H9 (cell line): ENCODE measurements at regions not wholly inside any gene's neighbourhood (a gene's known extent, or its start where the extent isn't known, plus 50 kb on each side); places are given as distances from the start of the nearest gene placed in this dataset.

Experiments
- DNase-seq: peaks from one replicate; pipeline ENCODE4 v3.0.0-alpha.2; 2017
- H2AFZ ChIP-seq: one replicate; pipeline ENCODE4 v1.6.1; 2013; ENCODE audit warnings: mild to moderate bottlenecking, low read length, control low read depth, moderate library complexity
- H2AK5ac ChIP-seq: 2 replicates; pipeline ENCODE4 v1.6.1; 2013; ENCODE audit warnings: low read length, control low read depth, mixed read lengths; ENCODE audit not compliant: insufficient read length
- H2BK120ac ChIP-seq: one replicate; pipeline ENCODE4 v1.6.1; 2013; ENCODE audit warnings: low read depth, mild to moderate bottlenecking, low read length, control low read depth, inconsistent platforms; ENCODE audit not compliant: poor library complexity, severe bottlenecking
- H2BK12ac ChIP-seq: 2 replicates; pipeline ENCODE4 v1.6.1; 2013; ENCODE audit warnings: low read length, control low read depth, mixed read lengths, low read depth; ENCODE audit not compliant: insufficient read length
- H2BK15ac ChIP-seq: 2 replicates; pipeline ENCODE4 v1.6.1; 2013; ENCODE audit warnings: low read depth, low read length, control low read depth
- H2BK20ac ChIP-seq: one replicate; pipeline ENCODE4 v1.6.1; 2013; ENCODE audit warnings: low read depth, mild to moderate bottlenecking, low read length, control low read depth, inconsistent platforms; ENCODE audit not compliant: poor library complexity, severe bottlenecking
- H2BK5ac ChIP-seq: 2 replicates; pipeline ENCODE4 v1.6.1; 2013; ENCODE audit warnings: low read length, control low read depth, mixed read lengths; ENCODE audit not compliant: insufficient read length
- H3K14ac ChIP-seq: 2 replicates; pipeline ENCODE4 v1.6.1; 2013; ENCODE audit warnings: low read length, control low read depth; ENCODE audit not compliant: insufficient read depth
- H3K18ac ChIP-seq: 2 replicates; pipeline ENCODE4 v1.6.1; 2013; ENCODE audit warnings: low read depth, mild to moderate bottlenecking, mixed read lengths, low read length, control low read depth; ENCODE audit not compliant: insufficient read length
- H3K23ac ChIP-seq: 2 replicates; pipeline ENCODE4 v1.6.1; 2013; ENCODE audit warnings: low read length, control low read depth, mixed read lengths, low read depth; ENCODE audit not compliant: insufficient read length
- H3K23me2 ChIP-seq: 2 replicates; pipeline ENCODE4 v1.6.1; 2013; ENCODE audit warnings: low read depth, mild to moderate bottlenecking, mixed read lengths, low read length, control low read depth; ENCODE audit not compliant: insufficient read length, poor library complexity, severe bottlenecking
- H3K27ac ChIP-seq: 2 replicates; pipeline ENCODE4 v1.5.1; 2013; ENCODE audit warnings: low read length, control low read depth, mixed read lengths, low read depth; ENCODE audit not compliant: insufficient read length
- H3K27me3 ChIP-seq: 2 replicates; pipeline ENCODE4 v1.6.1; 2013; ENCODE audit warnings: low read length, control low read depth, inconsistent platforms; ENCODE audit not compliant: insufficient read depth
- H3K4ac ChIP-seq: 2 replicates; pipeline ENCODE4 v1.6.1; 2013; ENCODE audit warnings: low read depth, mild to moderate bottlenecking, control low read depth, inconsistent platforms, low read length, moderate library complexity
- H3K4me1 ChIP-seq: 2 replicates; pipeline ENCODE4 v1.6.1; 2013; ENCODE audit warnings: low read length, control low read depth, inconsistent platforms; ENCODE audit not compliant: insufficient read depth
- H3K4me2 ChIP-seq: 2 replicates; pipeline ENCODE4 v1.6.1; 2013; ENCODE audit warnings: low read length, control low read depth, mixed read lengths; ENCODE audit not compliant: insufficient read length, insufficient read depth
- H3K56ac ChIP-seq: 2 replicates; pipeline ENCODE4 v1.6.1; 2013; ENCODE audit warnings: low read depth, mild to moderate bottlenecking, mixed read lengths, low read length, control low read depth; ENCODE audit not compliant: insufficient read length
- H3K79me1 ChIP-seq: 2 replicates; pipeline ENCODE4 v1.6.1; 2013; ENCODE audit warnings: low read depth, mild to moderate bottlenecking, moderate library complexity, low read length, control low read depth, inconsistent platforms; ENCODE audit not compliant: insufficient read depth, poor library complexity, severe bottlenecking
- H3K79me2 ChIP-seq: 2 replicates; pipeline ENCODE4 v1.6.1; 2013; ENCODE audit warnings: low read length, control low read depth, inconsistent platforms; ENCODE audit not compliant: insufficient read depth
- H3K9ac ChIP-seq: 2 replicates; pipeline ENCODE4 v1.6.1; 2013; ENCODE audit warnings: low read length, control low read depth, mixed read lengths; ENCODE audit not compliant: insufficient read length; ENCODE audit errors: extremely low read depth
- H3K9me3 ChIP-seq: one replicate; pipeline ENCODE4 v1.6.1; 2013; ENCODE audit warnings: low read depth, low read length, inconsistent platforms; ENCODE audit not compliant: control insufficient read depth
- H3T11ph ChIP-seq: one replicate; pipeline ENCODE4 v1.6.1; 2013; ENCODE audit warnings: mild to moderate bottlenecking, low read length, control low read depth, inconsistent platforms
- H4K20me1 ChIP-seq: one replicate; pipeline ENCODE4 v1.6.1; 2013; ENCODE audit not compliant: control insufficient read depth, insufficient read length, insufficient read depth
- H4K5ac ChIP-seq: 2 replicates; pipeline ENCODE4 v1.6.1; 2013; ENCODE audit warnings: low read depth, mild to moderate bottlenecking, mixed read lengths, low read length, control low read depth; ENCODE audit not compliant: insufficient read length
- H4K8ac ChIP-seq: replicated peaks from 2 replicates; pipeline ENCODE4 v1.6.1; 2013; ENCODE audit warnings: low read length, control low read depth, mixed read lengths, low read depth; ENCODE audit not compliant: insufficient read length
- H4K91ac ChIP-seq: 2 replicates; pipeline ENCODE4 v1.6.1; 2013; ENCODE audit warnings: low read depth, mild to moderate bottlenecking, moderate library complexity, mixed read lengths, low read length, control low read depth; ENCODE audit not compliant: insufficient read length
- H3K27ac Mint-ChIP-seq, 3 experiments: 2 replicates in 2 of 3; 3 replicates in 1 of 3; pipeline ENCODE4 v1.8.0; 2020 to 2021; ENCODE audit warnings: mixed read lengths in 3 of 3, mild to moderate bottlenecking in 1 of 3, moderate library complexity in 1 of 3
- H3K27me3 Mint-ChIP-seq: 2 replicates; pipeline ENCODE4 v1.8.0; 2021; ENCODE audit warnings: low read depth, mild to moderate bottlenecking, moderate library complexity, mixed read lengths
- H3K36me3 Mint-ChIP-seq, 3 experiments: 2 replicates in 2 of 3; 3 replicates in 1 of 3; pipeline ENCODE4 v1.8.0; 2020 to 2021; ENCODE audit warnings: low read depth in 3 of 3, mixed read lengths in 3 of 3; ENCODE audit not compliant: insufficient read depth in 1 of 3
- H3K4me1 Mint-ChIP-seq, 2 experiments: 2 replicates each; pipeline ENCODE4 v1.8.0; 2020; ENCODE audit warnings: mixed read lengths in 2 of 2
- H3K4me3 Mint-ChIP-seq, 2 experiments: 2 replicates in 1 of 2; 3 replicates in 1 of 2; pipeline ENCODE4 v1.8.0; 2020 to 2021; ENCODE audit warnings: mild to moderate bottlenecking in 2 of 2, mixed read lengths in 2 of 2, moderate library complexity in 1 of 2
- H3K9me3 Mint-ChIP-seq, 2 experiments: 2 replicates in 1 of 2; 3 replicates in 1 of 2; pipeline ENCODE4 v1.8.0; 2020; ENCODE audit warnings: mild to moderate bottlenecking in 2 of 2, mixed read lengths in 2 of 2, moderate library complexity in 1 of 2
- CTCF ChIP-seq: fragments of 200-600 bp; sonication (generic); conservative IDR thresholded peaks from 3 replicates; pipeline ENCODE4 v1.8.0; 2021; ENCODE audit warnings: antibody characterized with exemption, mild to moderate bottlenecking

- no peak for TF ChIP-seq CTCF
- Histone ChIP-seq H3K9ac (no peak overlapping the region), H2BK120ac (no peak overlapping the region), H3K14ac (no peak overlapping the region), H2AK5ac (no peak overlapping the region), H4K91ac (no peak overlapping the region), H3K79me2 (no peaks in the 10 kb centered on the region), H2AFZ (no peak overlapping the region), H3K27ac (no peak overlapping the region), H2BK15ac (no peak overlapping the region), H3K9me3 (no peaks in the 10 kb centered on the region), H3K23ac (no peak overlapping the region), H3K4me2 (no peak overlapping the region), H3K4me1 (no peaks in the 10 kb centered on the region), H3K4ac (no peak overlapping the region), H4K20me1 (no peaks in the 10 kb centered on the region), H3T11ph (no peak overlapping the region), H2BK12ac (no peak overlapping the region), H3K27me3 (no peaks in the 10 kb centered on the region), H3K56ac (no peak overlapping the region), H4K5ac (no peak overlapping the region), H3K23me2 (no peaks in the 10 kb centered on the region), H4K8ac (no peak overlapping the region), H3K18ac (no peak overlapping the region), H3K79me1 (no peaks in the 10 kb centered on the region), H2BK5ac (no peak overlapping the region), H2BK20ac (no peak overlapping the region)
- DNase-seq, result no peak
- no peaks in the 10 kb centered on the region for H3K4me1 Mint-ChIP-seq
- H3K27me3 Mint-ChIP-seq, result no peaks in the 10 kb centered on the region
- H3K9me3 Mint-ChIP-seq, result no peaks in the 10 kb centered on the region
- no peak overlapping the region for H3K4me3 Mint-ChIP-seq
- H3K27ac Mint-ChIP-seq, result no peak overlapping the region
- H3K36me3 Mint-ChIP-seq, result no peaks in the 10 kb centered on the region
These were observed 376.4 kb upstream of the LRRC7 start for GRCh38 chr1:69191335-69191734.
